Choroid plexus epithelial cell (primary cell): ENCODE measurements at regions not wholly inside any gene's neighbourhood (a gene's known extent, or its start where the extent isn't known, plus 50 kb on each side); places are given as distances from the start of the nearest gene placed in this dataset.

Experiments
- DNase-seq: peaks from one replicate; pipeline ENCODE4 v3.0.0-alpha.2; 2010; ENCODE audit warnings: low read depth
- H3K4me3 ChIP-seq: 2 replicates; pipeline ENCODE4 v1.5.1; 2011; ENCODE audit warnings: low read depth, mild to moderate bottlenecking, control low read depth, low read length, moderate library complexity
- CTCF ChIP-seq: conservative IDR thresholded peaks from 2 replicates; pipeline ENCODE4 v1.5.1; 2011; ENCODE audit warnings: low read depth, mild to moderate bottlenecking, control low read depth, inconsistent platforms, low read length, moderate library complexity

GRCh38 chr12:115506822-115507559, 770.5 kb downstream of the MED13L start:
- no peak overlapping the region for H3K4me3 ChIP-seq
- no peak for DNase-seq
- no peak for TF ChIP-seq CTCF

DNA sequence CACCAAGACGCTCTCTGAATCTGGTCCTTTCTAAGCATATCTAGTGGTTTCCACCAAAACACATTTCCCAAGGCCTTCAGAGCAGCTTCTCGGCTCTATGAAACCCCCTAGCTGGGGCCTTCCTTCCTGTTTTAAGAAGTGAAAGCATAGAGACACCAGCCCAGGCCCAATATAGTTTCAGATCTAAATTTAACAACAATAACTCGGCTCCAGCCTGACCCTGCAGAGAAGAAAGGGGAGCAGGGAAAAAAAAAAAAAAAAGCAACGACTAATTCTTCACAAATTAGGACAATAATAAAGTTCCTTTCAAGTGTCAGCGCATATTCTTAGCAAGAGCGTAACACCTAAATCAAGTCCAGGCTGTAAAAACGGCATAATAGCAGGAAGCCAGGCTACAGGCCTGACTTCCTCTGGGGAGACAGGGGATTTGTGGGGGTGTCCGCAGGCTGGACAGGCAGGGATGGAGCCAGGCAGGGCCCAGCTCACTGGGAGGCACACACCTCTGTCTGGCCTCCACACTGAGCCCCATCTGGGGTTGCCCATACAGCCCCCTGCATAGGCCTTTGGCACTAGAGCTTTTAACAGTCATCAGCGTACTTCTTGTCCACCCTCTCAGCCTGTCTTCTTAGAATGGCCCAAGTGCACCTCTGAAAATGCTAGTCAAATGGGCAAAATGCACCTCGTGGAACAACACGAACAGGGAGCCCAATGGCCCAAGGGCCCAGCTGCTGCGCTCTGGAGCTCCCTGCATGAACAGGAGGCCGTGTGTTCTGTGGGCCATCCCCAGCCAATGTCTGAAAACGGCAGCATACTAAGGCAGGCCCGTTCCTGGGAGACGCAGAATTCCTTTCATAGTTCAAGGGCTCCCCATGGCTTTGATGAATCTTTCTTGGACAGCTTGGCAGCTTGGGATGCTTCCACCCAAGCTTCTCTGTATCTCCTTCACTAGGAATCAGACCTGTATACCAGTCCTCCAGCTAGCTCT, 772.9 kb downstream of the MED13L start:
- no peak overlapping the region for H3K4me3 ChIP-seq
- DNase-seq: no peak
- TF ChIP-seq CTCF: no peak

GRCh38 chr12:115500872-115501271, 776.6 kb downstream of the MED13L start:
- no peak for DNase-seq
- no peak overlapping the region for H3K4me3 ChIP-seq
- TF ChIP-seq CTCF: no peak

GRCh38 chr12:115495300-115495699, 782.2 kb downstream of the MED13L start:
- TF ChIP-seq CTCF: no peak
- no peak overlapping the region for H3K4me3 ChIP-seq
- DNase-seq: no peak

DNA sequence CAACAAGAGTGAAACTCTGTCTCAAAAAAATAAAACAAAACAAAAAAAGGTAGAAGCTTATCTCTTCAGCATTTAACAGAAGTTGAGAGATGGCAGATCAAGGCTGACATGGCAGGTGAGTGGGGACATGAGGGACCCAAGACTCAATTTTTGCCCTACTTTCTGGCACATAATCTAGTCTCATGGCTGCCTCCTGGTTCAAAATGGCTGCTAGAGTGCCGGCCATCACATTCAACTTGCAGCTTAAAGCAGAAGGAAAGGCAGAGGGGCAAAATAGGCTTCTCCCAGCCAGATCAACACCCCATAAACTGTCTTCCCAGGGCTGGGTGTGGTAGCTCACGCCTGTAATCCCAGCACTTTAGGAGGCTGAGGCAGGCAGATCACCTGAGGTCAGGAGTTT, 784.9 kb downstream of the MED13L start:
- no peak for TF ChIP-seq CTCF
- no peak overlapping the region for H3K4me3 ChIP-seq
- DNase-seq: no peak

DNA sequence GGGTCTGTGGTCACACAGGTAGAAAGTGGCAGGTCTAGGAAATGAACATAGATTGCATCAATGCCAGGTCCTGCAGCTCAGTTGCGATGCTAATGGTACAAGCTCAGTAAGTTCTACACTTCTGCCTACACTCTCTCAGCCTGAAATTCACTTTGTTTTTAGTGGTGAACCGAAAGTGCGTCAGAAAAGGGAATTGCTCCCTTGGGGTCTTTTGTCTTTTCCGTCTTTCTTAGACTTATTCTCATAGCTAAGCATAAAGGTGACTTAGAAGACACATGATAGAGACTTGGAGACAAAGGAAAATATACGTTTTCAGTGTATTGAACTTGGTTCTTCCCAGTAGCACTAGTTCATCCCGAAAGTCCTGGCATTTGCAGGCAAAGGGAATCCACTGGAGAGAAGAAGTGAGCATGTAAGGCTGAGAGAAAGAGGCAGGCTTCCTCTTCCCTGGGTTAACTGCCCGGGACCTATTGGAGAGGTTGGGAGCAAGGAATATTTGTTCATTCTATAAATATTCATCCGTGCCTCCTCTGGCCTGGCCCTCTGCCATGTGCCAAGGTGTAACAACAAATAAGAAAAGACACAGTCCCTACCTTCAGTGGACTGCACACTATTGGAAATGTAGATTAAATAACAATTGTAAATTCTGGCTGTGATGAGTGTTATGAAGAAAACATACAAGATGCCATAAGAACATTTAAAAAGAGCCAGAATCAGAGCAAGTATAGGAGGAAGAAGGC, 785.8 kb downstream of the MED13L start:
- no peak overlapping the region for H3K4me3 ChIP-seq
- no peak for DNase-seq
- TF ChIP-seq CTCF: no peak
